ENCODE measurements at regions not wholly inside any gene's neighbourhood (a gene's known extent, or its start where the extent isn't known, plus 50 kb on each side); places are given as distances from the start of the nearest gene placed in this dataset.

DNA sequence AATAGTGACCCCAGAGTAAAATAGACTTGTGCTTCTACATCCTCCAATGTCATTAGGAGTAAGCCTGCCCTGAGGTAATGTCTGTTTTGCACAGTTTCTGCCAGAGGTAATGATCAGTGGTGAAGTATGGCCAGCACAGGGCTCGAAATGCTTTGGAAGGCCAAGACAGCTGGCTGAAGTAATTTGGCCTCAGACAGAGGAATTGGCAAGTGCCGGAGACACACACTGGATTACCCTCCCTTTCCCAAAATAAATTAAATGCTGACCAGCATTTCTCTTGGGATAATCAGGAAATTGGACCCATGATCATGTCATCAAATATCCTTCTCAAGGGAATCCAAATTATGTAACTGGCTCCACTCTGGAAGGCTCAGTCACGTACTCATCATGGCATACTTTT, 379.0 kb upstream of the CHST9 start:
- TF ChIP-seq POLR2AphosphoS5 (IDR thresholded peaks at IDR 0.05), result no peak
- TF ChIP-seq, protein P1, sequence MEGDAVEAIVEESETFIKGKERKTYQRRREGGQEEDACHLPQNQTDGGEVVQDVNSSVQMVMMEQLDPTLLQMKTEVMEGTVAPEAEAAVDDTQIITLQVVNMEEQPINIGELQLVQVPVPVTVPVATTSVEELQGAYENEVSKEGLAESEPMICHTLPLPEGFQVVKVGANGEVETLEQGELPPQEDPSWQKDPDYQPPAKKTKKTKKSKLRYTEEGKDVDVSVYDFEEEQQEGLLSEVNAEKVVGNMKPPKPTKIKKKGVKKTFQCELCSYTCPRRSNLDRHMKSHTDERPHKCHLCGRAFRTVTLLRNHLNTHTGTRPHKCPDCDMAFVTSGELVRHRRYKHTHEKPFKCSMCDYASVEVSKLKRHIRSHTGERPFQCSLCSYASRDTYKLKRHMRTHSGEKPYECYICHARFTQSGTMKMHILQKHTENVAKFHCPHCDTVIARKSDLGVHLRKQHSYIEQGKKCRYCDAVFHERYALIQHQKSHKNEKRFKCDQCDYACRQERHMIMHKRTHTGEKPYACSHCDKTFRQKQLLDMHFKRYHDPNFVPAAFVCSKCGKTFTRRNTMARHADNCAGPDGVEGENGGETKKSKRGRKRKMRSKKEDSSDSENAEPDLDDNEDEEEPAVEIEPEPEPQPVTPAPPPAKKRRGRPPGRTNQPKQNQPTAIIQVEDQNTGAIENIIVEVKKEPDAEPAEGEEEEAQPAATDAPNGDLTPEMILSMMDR (IDR thresholded peaks at IDR 0.05 in 8 of 11, conservative IDR thresholded peaks at IDR 0.05 in 3 of 11), result no peak

Data from spleen (tissue), 7 donors.